GOT3 (cell line): ENCODE measurements at regions not wholly inside any gene's neighbourhood (a gene's known extent, or its start where the extent isn't known, plus 50 kb on each side); places are given as distances from the start of the nearest gene placed in this dataset.
"Not testable (repeated sequence)": the region's sequence is repeated elsewhere in the genome, so short reads cannot be mapped to it uniquely, and the experiment has no call there.

ENCODE experiments used
- DNase-seq: peaks from one replicate; lab custom pipeline; 2025; ENCODE audit warnings: mixed read lengths; lab: John Stamatoyannopoulos, UW

- DNase-seq: no peak
Measured at GRCh38 chr7:110281362-110281761, 809.6 kb upstream of the LRRN3 start.

GRCh38 chr7:110283056-110283455 lies 807.9 kb upstream of the LRRN3 start:
- no peak for DNase-seq

GRCh38 chr7:110291430-110291829 lies 799.5 kb upstream of the LRRN3 start:
- DNase-seq: no peak

- no peak for DNase-seq
Measured at GRCh38 chr7:110296321-110296720, 794.6 kb upstream of the LRRN3 start.

- no peak for DNase-seq
Measured at GRCh38 chr7:110307776-110308175, 783.2 kb upstream of the LRRN3 start.

GRCh38 chr7:110308791-110309190 lies 782.1 kb upstream of the LRRN3 start:
- no peak for DNase-seq

GRCh38 chr7:110309941-110310340 lies 781.0 kb upstream of the LRRN3 start:
- DNase-seq: no peak

- DNase-seq: no peak
Measured at GRCh38 chr7:110311556-110311955, 779.4 kb upstream of the LRRN3 start.

GRCh38 chr7:110317541-110318265 lies 773.2 kb upstream of the LRRN3 start:
- no peak for DNase-seq

- not testable (repeated sequence) for DNase-seq
Measured at GRCh38 chr7:110320285-110320684, 770.6 kb upstream of the LRRN3 start.

GRCh38 chr7:110322796-110323195 lies 768.1 kb upstream of the LRRN3 start:
- DNase-seq: no peak

GRCh38 chr7:110326966-110327365 lies 764.0 kb upstream of the LRRN3 start:
- no peak for DNase-seq

- no peak for DNase-seq
Measured at GRCh38 chr7:110336423-110336822, 754.5 kb upstream of the LRRN3 start.

- DNase-seq: no peak
Measured at GRCh38 chr7:110337646-110338045, 753.3 kb upstream of the LRRN3 start.

GRCh38 chr7:110347081-110347480 lies 743.8 kb upstream of the LRRN3 start:
- no peak for DNase-seq

GRCh38 chr7:110356438-110356837 lies 734.5 kb upstream of the LRRN3 start:
- DNase-seq: no peak

- no peak for DNase-seq
Measured at GRCh38 chr7:110358028-110358427, 732.9 kb upstream of the LRRN3 start.

- DNase-seq: no peak
Measured at GRCh38 chr7:110371709-110372108, 719.2 kb upstream of the LRRN3 start.

- DNase-seq: no peak
Measured at GRCh38 chr7:110372685-110373084, 718.2 kb upstream of the LRRN3 start.

- DNase-seq: no peak
Measured at GRCh38 chr7:110373416-110373815, 717.5 kb upstream of the LRRN3 start.

- no peak for DNase-seq
Measured at GRCh38 chr7:110373859-110374258, 717.1 kb upstream of the LRRN3 start.

- no peak for DNase-seq
Measured at GRCh38 chr7:110375068-110375467, 715.9 kb upstream of the LRRN3 start.

GRCh38 chr7:110382736-110383135 lies 708.2 kb upstream of the LRRN3 start:
- no peak for DNase-seq

GRCh38 chr7:110386006-110386405 lies 704.9 kb upstream of the LRRN3 start:
- DNase-seq: no peak
